ENCODE measurements at regions not wholly inside any gene's neighbourhood (a gene's known extent, or its start where the extent isn't known, plus 50 kb on each side); places are given as distances from the start of the nearest gene placed in this dataset.

GRCh38 chr18:27411911-27412310 lies 226.8 kb upstream of the CHST9 start:
- no peak overlapping the region for H3K9ac ChIP-seq (ENCODE audit: low read length)
- H3K27me3 ChIP-seq (ENCODE audit: control insufficient read depth, insufficient read depth, low read length) = no peaks in the 10 kb centered on the region
- no peak overlapping the region for H3K27ac ChIP-seq (ENCODE audit: low read length)
- H3K4me3 ChIP-seq (ENCODE audit: low read length) = no peak overlapping the region
- H3K9me3 ChIP-seq (ENCODE audit: control insufficient read depth, low read depth, low read length) = no peaks in the 10 kb centered on the region
- no peaks in the 10 kb centered on the region for H3K36me3 ChIP-seq (ENCODE audit: control insufficient read depth, low read depth, low read length)
- H3K4me1 ChIP-seq (ENCODE audit: control insufficient read depth, low read depth, low read length) = peaks cover 17% of the 10 kb centered on the region

DNA sequence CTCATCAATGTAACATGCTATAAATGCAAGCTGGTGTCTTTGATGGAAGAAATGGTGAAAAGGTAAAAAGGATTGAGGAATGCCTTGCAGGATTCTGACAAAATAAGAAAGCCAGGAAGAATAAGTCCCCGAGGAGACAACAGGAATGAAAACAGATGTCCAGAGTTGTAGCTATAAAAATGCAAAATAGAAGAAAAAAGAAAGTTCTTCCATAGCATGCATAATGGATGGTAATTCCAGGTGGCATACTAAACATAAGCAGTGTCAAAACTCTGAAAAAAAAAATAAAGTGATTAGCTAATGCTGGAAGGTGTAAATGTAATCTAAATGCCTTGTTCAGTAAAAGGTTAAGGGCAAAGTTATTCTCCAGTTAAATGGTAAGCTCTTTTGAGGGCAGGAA lies 225.9 kb upstream of the CHST9 start:
- Histone ChIP-seq H3K9me3 (ENCODE audit: control insufficient read depth, low read depth, low read length) (no peaks in the 10 kb centered on the region), H3K36me3 (ENCODE audit: control insufficient read depth, low read depth, low read length) (no peaks in the 10 kb centered on the region), H3K4me1 (ENCODE audit: control insufficient read depth, low read depth, low read length) (peaks cover 17% of the 10 kb centered on the region), H3K4me3 (ENCODE audit: low read length) (no peak overlapping the region), H3K27ac (ENCODE audit: low read length) (no peak overlapping the region), H3K27me3 (ENCODE audit: control insufficient read depth, insufficient read depth, low read length) (no peaks in the 10 kb centered on the region), H3K9ac (ENCODE audit: low read length) (no peak overlapping the region)

GRCh38 chr18:27404855-27405254 lies 219.7 kb upstream of the CHST9 start:
- Histone ChIP-seq H3K9ac (ENCODE audit: low read length) (no peak overlapping the region), H3K27ac (ENCODE audit: low read length) (no peak overlapping the region), H3K36me3 (ENCODE audit: control insufficient read depth, low read depth, low read length) (no peaks in the 10 kb centered on the region), H3K4me1 (ENCODE audit: control insufficient read depth, low read depth, low read length) (peaks cover 6% of the 10 kb centered on the region), H3K4me3 (ENCODE audit: low read length) (no peak overlapping the region), H3K27me3 (ENCODE audit: control insufficient read depth, insufficient read depth, low read length) (no peaks in the 10 kb centered on the region), H3K9me3 (ENCODE audit: control insufficient read depth, low read depth, low read length) (no peaks in the 10 kb centered on the region)

DNA sequence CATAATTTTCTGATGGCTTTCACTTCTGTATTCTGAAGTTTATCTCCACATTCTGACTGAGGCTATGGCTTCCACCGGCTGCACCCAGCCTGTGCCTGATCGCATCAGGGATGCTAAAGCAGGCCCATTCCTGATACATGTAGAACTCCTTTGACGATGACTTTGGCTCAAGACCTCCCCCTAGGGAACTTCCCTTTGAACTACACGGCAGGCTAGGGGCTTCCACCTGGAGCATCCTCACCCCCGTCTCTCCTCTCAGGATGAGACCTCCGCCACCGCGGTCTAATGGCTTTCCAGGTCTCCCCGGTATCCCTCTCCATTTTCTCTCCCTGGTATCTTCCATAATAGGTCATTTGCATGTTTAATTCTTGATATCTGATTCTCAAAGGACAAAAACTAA lies 214.9 kb upstream of the CHST9 start:
- H3K27me3 ChIP-seq (ENCODE audit: control insufficient read depth, insufficient read depth, low read length) = no peaks in the 10 kb centered on the region
- H3K36me3 ChIP-seq (ENCODE audit: control insufficient read depth, low read depth, low read length) = no peaks in the 10 kb centered on the region
- no peaks in the 10 kb centered on the region for H3K9me3 ChIP-seq (ENCODE audit: control insufficient read depth, low read depth, low read length)
- H3K27ac ChIP-seq (ENCODE audit: low read length) = no peak overlapping the region
- H3K9ac ChIP-seq (ENCODE audit: low read length) = no peak overlapping the region
- peaks cover 6% of the 10 kb centered on the region for H3K4me1 ChIP-seq (ENCODE audit: control insufficient read depth, low read depth, low read length)
- no peak overlapping the region for H3K4me3 ChIP-seq (ENCODE audit: low read length)

DNA sequence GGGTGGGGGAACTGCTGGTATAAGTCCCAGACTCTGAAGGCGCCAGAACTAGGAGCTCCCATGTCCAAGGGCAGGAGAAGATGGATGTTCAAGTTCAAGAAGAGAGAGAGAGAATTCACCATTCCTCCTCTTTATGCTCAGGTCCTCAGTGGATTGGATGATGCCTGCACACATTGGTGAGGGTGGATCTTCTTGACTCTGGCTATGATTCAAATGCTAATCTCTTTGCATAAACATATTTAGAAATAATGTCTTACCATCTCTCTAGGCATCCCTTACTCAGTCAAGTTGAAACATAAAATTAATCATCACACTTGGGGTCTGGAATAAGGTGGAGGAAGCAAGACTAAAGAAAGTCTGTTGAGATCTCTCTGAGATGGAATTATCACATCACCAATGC lies 210.6 kb upstream of the CHST9 start:
- no peak overlapping the region for H3K9ac ChIP-seq (ENCODE audit: low read length)
- H3K4me1 ChIP-seq (ENCODE audit: control insufficient read depth, low read depth, low read length) = no peaks in the 10 kb centered on the region
- no peak overlapping the region for H3K4me3 ChIP-seq (ENCODE audit: low read length)
- no peak overlapping the region for H3K27ac ChIP-seq (ENCODE audit: low read length)
- H3K27me3 ChIP-seq (ENCODE audit: control insufficient read depth, insufficient read depth, low read length) = no peaks in the 10 kb centered on the region
- no peaks in the 10 kb centered on the region for H3K36me3 ChIP-seq (ENCODE audit: control insufficient read depth, low read depth, low read length)
- no peaks in the 10 kb centered on the region for H3K9me3 ChIP-seq (ENCODE audit: control insufficient read depth, low read depth, low read length)

GRCh38 chr18:27394687-27395086 lies 209.6 kb upstream of the CHST9 start:
- H3K9ac ChIP-seq (ENCODE audit: low read length) = no peak overlapping the region
- no peak overlapping the region for H3K4me3 ChIP-seq (ENCODE audit: low read length)
- no peaks in the 10 kb centered on the region for H3K27me3 ChIP-seq (ENCODE audit: control insufficient read depth, insufficient read depth, low read length)
- no peaks in the 10 kb centered on the region for H3K9me3 ChIP-seq (ENCODE audit: control insufficient read depth, low read depth, low read length)
- no peaks in the 10 kb centered on the region for H3K36me3 ChIP-seq (ENCODE audit: control insufficient read depth, low read depth, low read length)
- H3K27ac ChIP-seq (ENCODE audit: low read length) = no peak overlapping the region
- H3K4me1 ChIP-seq (ENCODE audit: control insufficient read depth, low read depth, low read length) = no peaks in the 10 kb centered on the region

GRCh38 chr18:27382567-27383216 lies 197.6 kb upstream of the CHST9 start:
- H3K9me3 ChIP-seq (ENCODE audit: control insufficient read depth, low read depth, low read length) = no peaks in the 10 kb centered on the region
- H3K4me1 ChIP-seq (ENCODE audit: control insufficient read depth, low read depth, low read length) = no peaks in the 10 kb centered on the region
- H3K36me3 ChIP-seq (ENCODE audit: control insufficient read depth, low read depth, low read length) = no peaks in the 10 kb centered on the region
- H3K27me3 ChIP-seq (ENCODE audit: control insufficient read depth, insufficient read depth, low read length) = no peaks in the 10 kb centered on the region
- H3K27ac ChIP-seq (ENCODE audit: low read length) = no peak overlapping the region
- no peak overlapping the region for H3K9ac ChIP-seq (ENCODE audit: low read length)
- H3K4me3 ChIP-seq (ENCODE audit: low read length) = no peak overlapping the region

DNA sequence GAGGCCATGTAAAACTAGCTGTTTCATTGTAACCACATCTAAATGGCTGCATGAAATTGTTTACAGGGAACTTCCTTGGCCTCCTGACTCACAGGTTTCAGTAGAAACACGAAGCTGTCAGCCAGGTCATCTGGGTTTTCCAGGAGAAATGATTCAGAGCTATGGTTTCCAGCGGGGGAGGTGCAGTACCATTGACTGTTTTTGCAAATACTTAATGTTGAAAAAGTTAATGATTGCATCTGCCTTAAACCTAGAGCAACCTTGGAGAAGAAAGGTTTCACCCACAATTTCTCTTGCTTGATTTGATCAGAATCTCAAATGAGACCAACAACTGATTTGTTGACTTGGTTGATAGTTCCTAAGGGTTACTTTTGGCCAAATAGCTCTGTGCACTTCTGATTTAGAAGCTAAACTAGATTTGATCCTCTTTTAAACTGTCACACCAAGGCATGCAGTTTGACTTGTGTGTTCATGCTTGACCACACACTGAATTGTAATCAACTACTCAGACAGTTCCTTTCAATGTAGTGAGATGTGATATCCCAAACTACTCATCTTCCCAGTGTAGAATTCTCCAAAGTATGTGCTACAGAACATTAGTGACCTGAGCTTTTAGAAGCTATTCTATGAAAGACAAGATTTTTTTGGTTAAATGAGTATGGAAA lies 193.5 kb upstream of the CHST9 start:
- Histone ChIP-seq H3K27ac (ENCODE audit: low read length) (no peak overlapping the region), H3K9ac (ENCODE audit: low read length) (no peak overlapping the region), H3K4me3 (ENCODE audit: low read length) (no peak overlapping the region), H3K9me3 (ENCODE audit: control insufficient read depth, low read depth, low read length) (no peaks in the 10 kb centered on the region), H3K36me3 (ENCODE audit: control insufficient read depth, low read depth, low read length) (no peaks in the 10 kb centered on the region), H3K4me1 (ENCODE audit: control insufficient read depth, low read depth, low read length) (no peaks in the 10 kb centered on the region), H3K27me3 (ENCODE audit: control insufficient read depth, insufficient read depth, low read length) (no peaks in the 10 kb centered on the region)

DNA sequence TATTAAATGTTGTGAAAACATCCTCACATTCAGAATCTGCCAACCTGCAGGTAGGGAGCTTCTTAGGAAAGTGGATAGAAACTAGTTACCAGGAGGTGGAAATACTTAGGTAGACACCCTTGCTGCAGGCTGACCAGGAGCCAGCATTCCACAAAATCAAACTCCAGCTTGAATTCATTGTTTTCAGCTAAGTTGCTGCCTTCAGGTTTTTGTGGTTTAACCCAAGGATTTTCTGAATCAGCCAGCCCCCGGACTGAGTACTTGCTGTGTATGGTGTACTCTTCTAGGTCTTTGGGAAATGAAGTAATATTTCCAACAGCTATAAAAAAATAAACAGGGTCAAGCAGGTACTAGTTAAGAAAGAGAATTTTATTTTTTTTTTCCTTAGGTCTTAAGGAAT lies 192.1 kb upstream of the CHST9 start:
- Histone ChIP-seq H3K4me1 (ENCODE audit: control insufficient read depth, low read depth, low read length) (no peaks in the 10 kb centered on the region), H3K9me3 (ENCODE audit: control insufficient read depth, low read depth, low read length) (no peaks in the 10 kb centered on the region), H3K27ac (ENCODE audit: low read length) (no peak overlapping the region), H3K36me3 (ENCODE audit: control insufficient read depth, low read depth, low read length) (no peaks in the 10 kb centered on the region), H3K4me3 (ENCODE audit: low read length) (no peak overlapping the region), H3K9ac (ENCODE audit: low read length) (no peak overlapping the region), H3K27me3 (ENCODE audit: control insufficient read depth, insufficient read depth, low read length) (no peaks in the 10 kb centered on the region)

- Histone ChIP-seq H3K27me3 (ENCODE audit: control insufficient read depth, insufficient read depth, low read length) (no peaks in the 10 kb centered on the region), H3K4me1 (ENCODE audit: control insufficient read depth, low read depth, low read length) (no peaks in the 10 kb centered on the region), H3K27ac (ENCODE audit: low read length) (no peak overlapping the region), H3K9me3 (ENCODE audit: control insufficient read depth, low read depth, low read length) (no peaks in the 10 kb centered on the region), H3K9ac (ENCODE audit: low read length) (no peak overlapping the region), H3K36me3 (ENCODE audit: control insufficient read depth, low read depth, low read length) (no peaks in the 10 kb centered on the region), H3K4me3 (ENCODE audit: low read length) (no peak overlapping the region)
Observed at GRCh38 chr18:27372386-27372785, 187.3 kb upstream of the CHST9 start.

GRCh38 chr18:27366665-27367064 lies 181.6 kb upstream of the CHST9 start:
- H3K4me1 ChIP-seq (ENCODE audit: control insufficient read depth, low read depth, low read length) = no peaks in the 10 kb centered on the region

GRCh38 chr18:27366151-27366550 lies 181.0 kb upstream of the CHST9 start:
- Histone ChIP-seq H3K9me3 (ENCODE audit: control insufficient read depth, low read depth, low read length) (no peaks in the 10 kb centered on the region), H3K36me3 (ENCODE audit: control insufficient read depth, low read depth, low read length) (no peaks in the 10 kb centered on the region), H3K4me1 (ENCODE audit: control insufficient read depth, low read depth, low read length) (no peaks in the 10 kb centered on the region), H3K27me3 (ENCODE audit: control insufficient read depth, insufficient read depth, low read length) (no peaks in the 10 kb centered on the region), H3K27ac (ENCODE audit: low read length) (no peak overlapping the region), H3K9ac (ENCODE audit: low read length) (no peak overlapping the region), H3K4me3 (ENCODE audit: low read length) (no peak overlapping the region)

More at GRCh38 chr18:27366665-27367064, 181.6 kb upstream of the CHST9 start:
- Histone ChIP-seq H3K36me3 (ENCODE audit: control insufficient read depth, low read depth, low read length) (no peaks in the 10 kb centered on the region), H3K27ac (ENCODE audit: low read length) (no peak overlapping the region), H3K4me3 (ENCODE audit: low read length) (no peak overlapping the region), H3K9ac (ENCODE audit: low read length) (no peak overlapping the region), H3K9me3 (ENCODE audit: control insufficient read depth, low read depth, low read length) (no peaks in the 10 kb centered on the region), H3K27me3 (ENCODE audit: control insufficient read depth, insufficient read depth, low read length) (no peaks in the 10 kb centered on the region)

Measured in iPS-18a (cell line).